GM23338 (cell line): ENCODE measurements at regions not wholly inside any gene's neighbourhood (a gene's known extent, or its start where the extent isn't known, plus 50 kb on each side); places are given as distances from the start of the nearest gene placed in this dataset.

Experiments used
- CREB1 ChIP-seq: fragments of 250-450 bp; sonication (Bioruptor Pico); IDR thresholded peaks from 2 replicates; pipeline ENCODE4 v1.5.0; 2020; ENCODE audit warnings: low read depth, mild to moderate bottlenecking, moderate library complexity
- CTCF ChIP-seq, 2 experiments: fragments of 200-600 bp in 1 of 2; sonication (generic) in 1 of 2; conservative IDR thresholded peaks; 2 replicates each; pipeline versions ENCODE4 v1.5.1 to v1.6.1; 2016 to 2017; ENCODE audit warnings: antibody characterized with exemption in 2 of 2, low read depth in 2 of 2, mild to moderate bottlenecking in 2 of 2, moderate library complexity in 1 of 2
- ETS1 ChIP-seq: IDR thresholded peaks from 2 replicates; pipeline ENCODE4 v1.6.1; 2016; ENCODE audit warnings: antibody characterized with exemption
- EZH2 ChIP-seq: fragments of 200-600 bp; sonication (generic); IDR thresholded peaks from one replicate; pipeline ENCODE4 v1.8.0; 2017; ENCODE audit warnings: antibody characterized with exemption, mild to moderate bottlenecking, low read depth; ENCODE audit not compliant: unreplicated experiment
- EZH2phosphoT487 ChIP-seq: fragments of 200-600 bp; sonication (generic); IDR thresholded peaks from one replicate; pipeline ENCODE4 v1.8.1; 2018; ENCODE audit warnings: antibody characterized with exemption; ENCODE audit not compliant: unreplicated experiment
- JUNB ChIP-seq: IDR thresholded peaks from one replicate; pipeline ENCODE4 v1.6.1; 2016; ENCODE audit warnings: antibody characterized with exemption; ENCODE audit not compliant: unreplicated experiment
- NANOG ChIP-seq: IDR thresholded peaks from 2 replicates; pipeline ENCODE4 v1.6.1; 2016; ENCODE audit warnings: antibody characterized with exemption, borderline replicate concordance
- POLR2AphosphoS5 ChIP-seq: IDR thresholded peaks from 2 replicates; pipeline ENCODE4 v1.6.1; 2016; ENCODE audit warnings: antibody characterized with exemption, low read depth
- REST ChIP-seq: IDR thresholded peaks from one replicate; pipeline ENCODE4 v1.6.1; 2018; ENCODE audit warnings: antibody characterized with exemption; ENCODE audit not compliant: unreplicated experiment
- STAT1 ChIP-seq: IDR thresholded peaks from one replicate; pipeline ENCODE4 v1.6.1; 2016; ENCODE audit warnings: antibody characterized with exemption; ENCODE audit not compliant: unreplicated experiment
- ZNF331 ChIP-seq: fragments of 250-450 bp; sonication (Bioruptor Pico); IDR thresholded peaks from 2 replicates; pipeline ENCODE4 v1.5.0; 2020; ENCODE audit warnings: low read depth, mild to moderate bottlenecking, moderate library complexity
- ZNF462 ChIP-seq: fragments of 250-450 bp; sonication (Bioruptor Pico); IDR thresholded peaks from 2 replicates; pipeline ENCODE4 v1.5.0; 2020; ENCODE audit warnings: mild to moderate bottlenecking, moderate library complexity

GRCh38 chr4:138611721-138612120 is 369.6 kb upstream of the SLC7A11 start:
- no peak for TF ChIP-seq REST
- no peak for TF ChIP-seq POLR2AphosphoS5
- no peak for TF ChIP-seq EZH2phosphoT487
- TF ChIP-seq CTCF (conservative IDR thresholded peaks at IDR 0.05; ENCODE audit: low read depth in 2 of 2), result no peak
- TF ChIP-seq EZH2, result no peak
- no peak for TF ChIP-seq JUNB
- no peak for TF ChIP-seq STAT1
- TF ChIP-seq ZNF331 (CRISPR knock-in tag), result no peak
- no peak for TF ChIP-seq NANOG
- TF ChIP-seq CREB1 (CRISPR knock-in tag), result no peak
- TF ChIP-seq ZNF462 (CRISPR knock-in tag), result no peak
- no peak for TF ChIP-seq ETS1
